NCI-H2196 (cell line): ENCODE measurements at regions not wholly inside any gene's neighbourhood (a gene's known extent, or its start where the extent isn't known, plus 50 kb on each side); places are given as distances from the start of the nearest gene placed in this dataset.
"Not testable (repeated sequence)": the region's sequence is repeated elsewhere in the genome, so short reads cannot be mapped to it uniquely, and the experiment has no call there.

Experiments used
- DNase-seq: peaks from one replicate; lab custom pipeline; 2025; ENCODE audit not compliant: unreplicated experiment; lab: John Stamatoyannopoulos, UW

GRCh38 chr2:144663207-144663606 lies 143.3 kb upstream of the ZEB2 start:
- DNase-seq: no peak

- DNase-seq: no peak
Observed at GRCh38 chr2:144660518-144661316, 140.8 kb upstream of the ZEB2 start.

GRCh38 chr2:144659731-144660275 lies 139.9 kb upstream of the ZEB2 start:
- no peak for DNase-seq

- DNase-seq: no peak
Observed at GRCh38 chr2:144654523-144654922, 134.6 kb upstream of the ZEB2 start.

- no peak for DNase-seq
Observed at GRCh38 chr2:144650907-144651306, 131.0 kb upstream of the ZEB2 start.

GRCh38 chr2:144648837-144649465 lies 129.0 kb upstream of the ZEB2 start:
- DNase-seq: no peak

GRCh38 chr2:144645083-144645778 lies 125.3 kb upstream of the ZEB2 start:
- no peak for DNase-seq

GRCh38 chr2:144644549-144644948 lies 124.6 kb upstream of the ZEB2 start:
- no peak for DNase-seq

- no peak for DNase-seq
Observed at GRCh38 chr2:144643537-144644336, 123.8 kb upstream of the ZEB2 start.

GRCh38 chr2:144642856-144643255 lies 122.9 kb upstream of the ZEB2 start:
- no peak for DNase-seq

- DNase-seq: no peak
Observed at GRCh38 chr2:144642131-144642530, 122.2 kb upstream of the ZEB2 start.

GRCh38 chr2:144638250-144638649 lies 118.3 kb upstream of the ZEB2 start:
- not testable (repeated sequence) for DNase-seq

GRCh38 chr2:144636860-144637259 lies 116.9 kb upstream of the ZEB2 start:
- not testable (repeated sequence) for DNase-seq

GRCh38 chr2:144632809-144633208 lies 112.9 kb upstream of the ZEB2 start:
- DNase-seq: no peak

- DNase-seq: no peak
Observed at GRCh38 chr2:144631636-144632035, 111.7 kb upstream of the ZEB2 start.

GRCh38 chr2:144630459-144631215 lies 110.7 kb upstream of the ZEB2 start:
- DNase-seq: no peak

- DNase-seq: no peak
Observed at GRCh38 chr2:144629935-144630334, 110.0 kb upstream of the ZEB2 start.

GRCh38 chr2:144628566-144628965 lies 108.6 kb upstream of the ZEB2 start:
- no peak for DNase-seq

GRCh38 chr2:144625626-144626025 lies 105.7 kb upstream of the ZEB2 start:
- no peak for DNase-seq

GRCh38 chr2:144625226-144625625 lies 105.3 kb upstream of the ZEB2 start:
- DNase-seq: no peak
